Large intestine (tissue), 3 donors: ENCODE measurements at regions not wholly inside any gene's neighbourhood (a gene's known extent, or its start where the extent isn't known, plus 50 kb on each side); places are given as distances from the start of the nearest gene placed in this dataset.

Experiments used
- DNase-seq, 2 donors: peaks; one replicate each; pipeline versions ENCODE4 v3.0.0 to v3.0.0-alpha.2; 2013
- H3K27ac ChIP-seq: one replicate; pipeline ENCODE4 v1.5.1; 2013; ENCODE audit warnings: low read length
- H3K27me3 ChIP-seq: 2 replicates; pipeline ENCODE4 v1.6.1; 2013; ENCODE audit warnings: low read length; ENCODE audit not compliant: control insufficient read depth, insufficient read depth
- H3K36me3 ChIP-seq: 2 replicates; pipeline ENCODE4 v1.6.1; 2013; ENCODE audit warnings: low read length; ENCODE audit not compliant: control insufficient read depth, insufficient read depth
- H3K4me1 ChIP-seq: one replicate; pipeline ENCODE4 v1.6.1; 2013; ENCODE audit warnings: low read length; ENCODE audit not compliant: control insufficient read depth, insufficient read depth
- H3K4me3 ChIP-seq: one replicate; pipeline ENCODE4 v1.5.1; 2013; ENCODE audit warnings: low read length
- H3K9me3 ChIP-seq: one replicate; pipeline ENCODE4 v1.6.1; 2013; ENCODE audit warnings: mild to moderate bottlenecking, low read depth, low read length, moderate library complexity; ENCODE audit not compliant: control insufficient read depth
- WGBS: methylation state at CpG from one replicate; pipeline ENCODE4 v1.1.5; 2013; ENCODE audit warnings: low lambda C conversion rate; ENCODE audit not compliant: insufficient coverage; 5-methylcytosine and 5-hydroxymethylcytosine counted together

- no peak for DNase-seq
- H3K27me3 ChIP-seq, result no peaks in the 10 kb centered on the region
- H3K36me3 ChIP-seq, result no peaks in the 10 kb centered on the region
- H3K9me3 ChIP-seq, result peaks cover 9% of the 10 kb centered on the region
- no peaks in the 10 kb centered on the region for H3K4me1 ChIP-seq
- no peak overlapping the region for H3K4me3 ChIP-seq
- no peak overlapping the region for H3K27ac ChIP-seq
Measured at GRCh38 chr9:82570226-82570625, 492.7 kb downstream of the RASEF start.

- Histone ChIP-seq H3K27me3 (no peaks in the 10 kb centered on the region), H3K27ac (no peak overlapping the region), H3K9me3 (peaks cover 15% of the 10 kb centered on the region), H3K4me3 (no peak overlapping the region), H3K4me1 (no peaks in the 10 kb centered on the region), H3K36me3 (no peaks in the 10 kb centered on the region)
- no peak for DNase-seq
Measured at GRCh38 chr9:82571540-82571939, 491.4 kb downstream of the RASEF start.

GRCh38 chr9:82572146-82572545 is 490.8 kb downstream of the RASEF start:
- peaks cover 15% of the 10 kb centered on the region for H3K9me3 ChIP-seq
- H3K27ac ChIP-seq, result no peak overlapping the region
- no peak overlapping the region for H3K4me3 ChIP-seq
- H3K4me1 ChIP-seq, result no peaks in the 10 kb centered on the region
- H3K27me3 ChIP-seq, result no peaks in the 10 kb centered on the region
- no peak for DNase-seq
- no CpG with 5 or more reads among the region's 2 CpGs for WGBS
- no peaks in the 10 kb centered on the region for H3K36me3 ChIP-seq

GRCh38 chr9:82574911-82575310 is 488.0 kb downstream of the RASEF start:
- Histone ChIP-seq H3K27me3 (no peaks in the 10 kb centered on the region), H3K27ac (no peak overlapping the region), H3K9me3 (peaks cover 20% of the 10 kb centered on the region), H3K4me1 (no peaks in the 10 kb centered on the region), H3K4me3 (no peak overlapping the region), H3K36me3 (no peaks in the 10 kb centered on the region)
- DNase-seq, result no peak

DNA sequence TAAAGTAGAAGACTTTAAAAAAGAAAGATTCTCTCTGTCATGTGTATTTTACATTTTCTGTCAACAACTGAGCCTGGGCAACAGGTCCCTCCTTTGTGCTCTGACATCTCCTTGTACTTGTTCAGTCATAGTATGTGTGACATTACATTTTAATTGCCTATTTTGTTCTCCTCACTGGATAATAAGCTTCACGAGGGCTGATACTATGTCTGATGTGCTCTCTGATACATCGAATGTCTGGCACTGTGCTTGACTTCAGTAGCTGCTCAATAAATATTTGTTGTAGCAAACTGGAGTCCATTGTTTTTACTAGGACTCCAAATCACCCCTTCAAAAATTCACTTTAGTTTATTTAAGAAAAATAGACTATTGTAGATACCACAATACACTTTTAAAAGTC is 482.0 kb downstream of the RASEF start:
- Histone ChIP-seq H3K9me3 (peaks cover 6% of the 10 kb centered on the region), H3K4me3 (no peak overlapping the region), H3K4me1 (peaks cover 29% of the 10 kb centered on the region), H3K27ac (peak overlapping the region; percentile 63), H3K27me3 (no peaks in the 10 kb centered on the region), H3K36me3 (no peaks in the 10 kb centered on the region)
- no peak for DNase-seq
- no CpG with 5 or more reads among the region's 2 CpGs for WGBS

GRCh38 chr9:82581516-82581915 is 481.4 kb downstream of the RASEF start:
- H3K4me1 ChIP-seq, result peaks cover 35% of the 10 kb centered on the region
- no peaks in the 10 kb centered on the region for H3K36me3 ChIP-seq
- H3K9me3 ChIP-seq, result peaks cover 5% of the 10 kb centered on the region
- no peak overlapping the region for H3K27ac ChIP-seq
- no peaks in the 10 kb centered on the region for H3K27me3 ChIP-seq
- DNase-seq, result no peak
- H3K4me3 ChIP-seq, result no peak overlapping the region
- no CpG with 5 or more reads among the region's 1 CpG for WGBS

DNA sequence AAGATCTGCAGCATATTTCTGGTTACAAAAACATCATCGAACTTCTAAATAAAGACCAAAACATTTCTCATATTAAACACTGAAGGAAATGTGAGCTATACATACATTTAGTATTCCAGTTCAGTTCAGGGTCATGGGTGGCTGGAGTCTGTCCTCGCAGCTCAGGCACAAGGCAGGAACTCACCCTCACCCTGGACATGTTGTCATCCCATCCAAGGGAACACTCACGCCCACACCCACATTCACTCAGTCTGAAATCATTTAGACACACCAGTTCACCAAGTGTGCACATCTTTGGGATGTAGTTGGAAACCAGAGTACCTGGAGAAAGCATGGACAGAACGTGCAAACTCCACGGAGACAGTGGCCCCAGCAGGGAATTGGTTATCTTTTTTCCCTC is 481.0 kb downstream of the RASEF start:
- WGBS, result no CpG with 5 or more reads among the region's 5 CpGs
- no peak overlapping the region for H3K27ac ChIP-seq
- H3K9me3 ChIP-seq, result peaks cover 5% of the 10 kb centered on the region

DNA sequence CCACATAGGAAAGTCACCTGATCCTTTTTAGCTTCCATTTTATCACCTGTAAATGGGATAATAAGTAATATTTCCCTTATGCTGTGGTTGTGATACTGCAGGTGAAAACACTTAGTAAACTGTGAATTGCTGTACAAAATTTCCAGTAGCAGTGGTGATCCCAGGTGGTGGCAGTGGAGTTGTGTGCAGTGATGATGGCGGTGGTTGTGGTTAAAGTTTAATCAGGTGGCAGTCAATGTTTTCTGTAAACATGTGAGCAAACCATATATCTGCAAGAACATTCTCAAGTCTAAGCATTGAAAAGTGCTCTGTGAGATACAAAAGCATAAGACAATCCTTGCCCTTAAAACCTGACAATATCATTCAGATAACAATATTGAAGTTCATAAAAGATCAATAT is 480.2 kb downstream of the RASEF start:
- no CpG with 5 or more reads among the region's 1 CpG for WGBS
- Histone ChIP-seq H3K36me3 (no peaks in the 10 kb centered on the region), H3K4me3 (no peak overlapping the region), H3K27ac (peak overlapping the region; percentile 54), H3K4me1 (peaks cover 44% of the 10 kb centered on the region), H3K9me3 (peaks cover 5% of the 10 kb centered on the region), H3K27me3 (no peaks in the 10 kb centered on the region)
- DNase-seq, result peak in 1 of 2 donors; percentile 68

More for the DNA sequence above, 481.0 kb downstream of the RASEF start:
- Histone ChIP-seq H3K27me3 (no peaks in the 10 kb centered on the region), H3K36me3 (no peaks in the 10 kb centered on the region), H3K4me3 (no peak overlapping the region), H3K4me1 (peaks cover 38% of the 10 kb centered on the region)
- no peak for DNase-seq

GRCh38 chr9:82583524-82583923 is 479.4 kb downstream of the RASEF start:
- no peaks in the 10 kb centered on the region for H3K27me3 ChIP-seq
- no peak for DNase-seq
- no peaks in the 10 kb centered on the region for H3K36me3 ChIP-seq
- H3K4me1 ChIP-seq, result peaks cover 53% of the 10 kb centered on the region
- no peaks in the 10 kb centered on the region for H3K9me3 ChIP-seq
- no peak overlapping the region for H3K27ac ChIP-seq
- no peak overlapping the region for H3K4me3 ChIP-seq
- 100% methylated on average over 1 of the region's 7 CpGs for WGBS

DNA sequence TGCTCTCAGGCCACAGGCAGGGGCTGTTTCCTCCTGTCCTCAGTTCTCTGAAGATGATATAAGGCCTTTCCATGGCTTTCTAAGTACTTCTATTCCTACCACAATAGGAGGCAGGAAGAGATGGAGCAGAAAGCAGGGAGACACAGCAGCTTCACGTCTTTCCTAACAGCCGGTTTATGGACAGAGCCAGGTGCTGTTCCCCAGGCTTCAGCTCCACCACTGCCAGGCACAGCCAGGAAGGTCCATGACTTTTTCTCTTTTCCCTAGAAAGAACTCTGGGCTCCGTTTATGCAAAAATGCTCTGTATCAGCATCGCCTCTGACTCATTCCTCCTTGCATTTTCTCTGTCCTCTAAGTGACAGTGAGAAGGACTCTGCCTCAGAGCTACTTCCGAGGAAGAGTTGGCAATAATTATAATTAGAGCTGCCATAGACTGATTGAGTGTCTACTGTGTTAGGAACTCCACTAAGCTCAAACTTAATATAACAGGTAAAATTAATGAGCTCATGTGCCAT is 478.5 kb downstream of the RASEF start:
- H3K4me1 ChIP-seq, result peaks cover 57% of the 10 kb centered on the region
- WGBS, result no CpG with 5 or more reads among the region's 5 CpGs
- no peaks in the 10 kb centered on the region for H3K9me3 ChIP-seq
- no peaks in the 10 kb centered on the region for H3K27me3 ChIP-seq
- DNase-seq, result peak in 1 of 2 donors; percentile 61
- no peak overlapping the region for H3K4me3 ChIP-seq
- H3K36me3 ChIP-seq, result no peaks in the 10 kb centered on the region
- peak overlapping the region; percentile 52 for H3K27ac ChIP-seq

GRCh38 chr9:82586918-82587356 is 476.0 kb downstream of the RASEF start:
- peak; percentile 67 to 90 for DNase-seq
- Histone ChIP-seq H3K27ac (peak overlapping the region; percentile 85), H3K27me3 (no peaks in the 10 kb centered on the region), H3K9me3 (no peaks in the 10 kb centered on the region), H3K4me1 (peaks cover 57% of the 10 kb centered on the region), H3K4me3 (no peak overlapping the region), H3K36me3 (no peaks in the 10 kb centered on the region)
- no CpG with 5 or more reads among the region's 3 CpGs for WGBS
